ENCODE measurements at regions not wholly inside any gene's neighbourhood (a gene's known extent, or its start where the extent isn't known, plus 50 kb on each side); places are given as distances from the start of the nearest gene placed in this dataset.

DNA sequence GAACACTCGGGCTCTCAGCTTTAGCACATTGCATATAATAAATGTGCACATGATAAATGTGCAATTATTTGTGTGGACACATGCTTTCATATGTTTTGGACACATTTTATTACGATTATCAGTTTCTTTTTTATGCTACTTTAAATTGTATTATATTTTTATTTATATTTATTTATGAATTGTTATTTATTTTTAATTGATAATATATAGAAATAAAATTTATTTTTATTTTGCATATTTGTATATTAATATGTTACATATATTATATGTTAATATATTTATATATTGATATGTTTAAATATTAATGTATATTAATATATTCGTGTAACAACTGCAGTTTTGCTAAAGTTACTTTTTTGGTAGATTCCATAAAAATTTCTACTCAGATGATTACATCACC lies 454.8 kb upstream of the CDH10 start:
- TF ChIP-seq CSRNP3 (CRISPR knock-in tag; IDR thresholded peaks at IDR 0.05) (no peak), CREB5 (CRISPR knock-in tag; IDR thresholded peaks at IDR 0.05; ENCODE audit: low read depth) (no peak), CSDC2 (CRISPR knock-in tag; IDR thresholded peaks at IDR 0.05) (no peak), OSR1 (CRISPR knock-in tag; IDR thresholded peaks at IDR 0.05) (no peak), BACH2 (CRISPR knock-in tag; IDR thresholded peaks at IDR 0.05; ENCODE audit: borderline replicate concordance) (no peak), ARNTL (CRISPR knock-in tag; IDR thresholded peaks at IDR 0.05; ENCODE audit: borderline replicate concordance, low read depth) (no peak), ZFP3 (CRISPR knock-in tag; IDR thresholded peaks at IDR 0.05) (no peak), RARB (CRISPR knock-in tag; IDR thresholded peaks at IDR 0.05) (no peak), PPARA (CRISPR knock-in tag; IDR thresholded peaks at IDR 0.05; ENCODE audit: borderline replicate concordance) (no peak)
- TF ChIP-seq, protein P1, sequence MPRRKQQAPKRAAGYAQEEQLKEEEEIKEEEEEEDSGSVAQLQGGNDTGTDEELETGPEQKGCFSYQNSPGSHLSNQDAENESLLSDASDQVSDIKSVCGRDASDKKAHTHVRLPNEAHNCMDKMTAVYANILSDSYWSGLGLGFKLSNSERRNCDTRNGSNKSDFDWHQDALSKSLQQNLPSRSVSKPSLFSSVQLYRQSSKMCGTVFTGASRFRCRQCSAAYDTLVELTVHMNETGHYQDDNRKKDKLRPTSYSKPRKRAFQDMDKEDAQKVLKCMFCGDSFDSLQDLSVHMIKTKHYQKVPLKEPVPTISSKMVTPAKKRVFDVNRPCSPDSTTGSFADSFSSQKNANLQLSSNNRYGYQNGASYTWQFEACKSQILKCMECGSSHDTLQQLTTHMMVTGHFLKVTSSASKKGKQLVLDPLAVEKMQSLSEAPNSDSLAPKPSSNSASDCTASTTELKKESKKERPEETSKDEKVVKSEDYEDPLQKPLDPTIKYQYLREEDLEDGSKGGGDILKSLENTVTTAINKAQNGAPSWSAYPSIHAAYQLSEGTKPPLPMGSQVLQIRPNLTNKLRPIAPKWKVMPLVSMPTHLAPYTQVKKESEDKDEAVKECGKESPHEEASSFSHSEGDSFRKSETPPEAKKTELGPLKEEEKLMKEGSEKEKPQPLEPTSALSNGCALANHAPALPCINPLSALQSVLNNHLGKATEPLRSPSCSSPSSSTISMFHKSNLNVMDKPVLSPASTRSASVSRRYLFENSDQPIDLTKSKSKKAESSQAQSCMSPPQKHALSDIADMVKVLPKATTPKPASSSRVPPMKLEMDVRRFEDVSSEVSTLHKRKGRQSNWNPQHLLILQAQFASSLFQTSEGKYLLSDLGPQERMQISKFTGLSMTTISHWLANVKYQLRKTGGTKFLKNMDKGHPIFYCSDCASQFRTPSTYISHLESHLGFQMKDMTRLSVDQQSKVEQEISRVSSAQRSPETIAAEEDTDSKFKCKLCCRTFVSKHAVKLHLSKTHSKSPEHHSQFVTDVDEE (CRISPR knock-in tag; IDR thresholded peaks at IDR 0.05): no peak

Measured in SK-N-SH treated with all-trans-retinoic acid at 6 μM for 48 hours (cell line).